ENCODE measurements at regions not wholly inside any gene's neighbourhood (a gene's known extent, or its start where the extent isn't known, plus 50 kb on each side); places are given as distances from the start of the nearest gene placed in this dataset.

DNA sequence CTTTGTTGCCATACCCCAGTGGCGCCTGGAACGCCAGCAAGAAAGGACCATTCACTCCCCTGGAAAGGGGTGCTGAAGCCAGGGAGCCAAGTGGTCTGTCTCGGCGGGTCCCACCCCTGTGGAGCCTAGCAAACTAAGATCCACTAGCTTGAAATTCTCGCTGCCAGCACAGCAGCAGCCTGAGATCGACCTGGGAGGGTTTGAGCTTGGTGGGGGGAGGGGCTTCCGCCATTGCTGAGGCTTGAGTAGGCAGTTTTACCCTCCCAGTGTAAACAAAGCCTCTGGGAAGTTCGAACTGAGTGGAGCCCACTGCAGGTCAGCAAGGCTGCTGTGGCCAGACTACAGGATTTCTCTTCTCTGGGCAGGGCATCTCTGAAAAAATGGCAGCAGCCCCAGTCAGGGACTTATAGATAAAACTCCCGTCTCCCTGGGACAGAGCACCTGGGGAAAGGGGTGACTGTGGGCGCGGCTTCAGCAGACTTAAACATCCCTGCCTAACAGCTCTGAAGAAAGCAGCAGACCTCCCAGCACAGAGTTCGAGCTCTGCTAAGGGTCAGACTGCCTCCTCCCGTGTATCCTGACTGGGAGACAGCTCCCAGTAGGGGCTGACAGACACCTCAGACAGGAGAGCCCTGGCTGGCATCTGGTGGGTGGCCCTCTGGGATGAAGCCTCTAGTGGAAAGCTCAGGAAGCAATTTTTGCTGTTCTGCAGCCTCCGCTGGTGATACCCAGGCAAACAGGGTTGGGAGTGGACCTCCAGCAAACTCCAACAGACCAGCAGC is 281.1 kb upstream of the SP4 start:
- TF ChIP-seq, protein P1, sequence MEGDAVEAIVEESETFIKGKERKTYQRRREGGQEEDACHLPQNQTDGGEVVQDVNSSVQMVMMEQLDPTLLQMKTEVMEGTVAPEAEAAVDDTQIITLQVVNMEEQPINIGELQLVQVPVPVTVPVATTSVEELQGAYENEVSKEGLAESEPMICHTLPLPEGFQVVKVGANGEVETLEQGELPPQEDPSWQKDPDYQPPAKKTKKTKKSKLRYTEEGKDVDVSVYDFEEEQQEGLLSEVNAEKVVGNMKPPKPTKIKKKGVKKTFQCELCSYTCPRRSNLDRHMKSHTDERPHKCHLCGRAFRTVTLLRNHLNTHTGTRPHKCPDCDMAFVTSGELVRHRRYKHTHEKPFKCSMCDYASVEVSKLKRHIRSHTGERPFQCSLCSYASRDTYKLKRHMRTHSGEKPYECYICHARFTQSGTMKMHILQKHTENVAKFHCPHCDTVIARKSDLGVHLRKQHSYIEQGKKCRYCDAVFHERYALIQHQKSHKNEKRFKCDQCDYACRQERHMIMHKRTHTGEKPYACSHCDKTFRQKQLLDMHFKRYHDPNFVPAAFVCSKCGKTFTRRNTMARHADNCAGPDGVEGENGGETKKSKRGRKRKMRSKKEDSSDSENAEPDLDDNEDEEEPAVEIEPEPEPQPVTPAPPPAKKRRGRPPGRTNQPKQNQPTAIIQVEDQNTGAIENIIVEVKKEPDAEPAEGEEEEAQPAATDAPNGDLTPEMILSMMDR (IDR thresholded peaks at IDR 0.05; ENCODE audit: insufficient read depth, low read length, poor library complexity, severe bottlenecking), result no peak
- no peak for DNase-seq (ENCODE audit: extremely low read depth, insufficient read length)
- H3K27me3 ChIP-seq (replicated peaks; ENCODE audit: control insufficient read depth, insufficient read depth, low read length), result no peaks in the 10 kb centered on the region; the same call in 1 of the 2 replicates
- H3K36me3 ChIP-seq (ENCODE audit: control insufficient read depth, insufficient read depth, low read length), result no peaks in the 10 kb centered on the region
- no peak overlapping the region for H3K4me3 ChIP-seq (replicated peaks; ENCODE audit: low read depth, low read length)

DNA sequence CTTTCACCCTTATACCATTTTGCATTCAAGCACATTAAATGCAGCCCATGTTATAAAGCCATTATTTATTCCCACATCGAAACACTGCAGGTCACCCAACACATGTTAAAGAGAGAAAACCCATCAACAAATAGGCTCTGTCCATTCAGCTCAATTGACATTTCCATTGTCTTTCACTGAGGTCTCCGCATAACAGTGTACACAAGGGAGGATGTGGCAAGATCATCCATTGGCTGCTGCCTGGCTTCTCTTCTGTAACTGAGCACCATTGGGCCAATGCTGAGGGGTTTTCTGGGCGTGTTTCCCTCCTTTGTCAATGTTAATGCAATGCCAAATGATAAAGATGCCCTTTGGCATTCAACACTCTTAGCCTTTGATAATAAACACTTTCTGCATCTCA is 278.1 kb upstream of the SP4 start:
- Histone ChIP-seq H3K4me3 (replicated peaks; ENCODE audit: low read depth, low read length) (no peak overlapping the region), H3K27me3 (replicated peaks; ENCODE audit: control insufficient read depth, insufficient read depth, low read length) (no peaks in the 10 kb centered on the region; the same call in 1 of the 2 replicates), H3K36me3 (ENCODE audit: control insufficient read depth, insufficient read depth, low read length) (no peaks in the 10 kb centered on the region)
- no peak for DNase-seq (ENCODE audit: extremely low read depth, insufficient read length)
- TF ChIP-seq, protein P1 (IDR thresholded peaks at IDR 0.05; ENCODE audit: insufficient read depth, low read length, poor library complexity, severe bottlenecking), result no peak

DNA sequence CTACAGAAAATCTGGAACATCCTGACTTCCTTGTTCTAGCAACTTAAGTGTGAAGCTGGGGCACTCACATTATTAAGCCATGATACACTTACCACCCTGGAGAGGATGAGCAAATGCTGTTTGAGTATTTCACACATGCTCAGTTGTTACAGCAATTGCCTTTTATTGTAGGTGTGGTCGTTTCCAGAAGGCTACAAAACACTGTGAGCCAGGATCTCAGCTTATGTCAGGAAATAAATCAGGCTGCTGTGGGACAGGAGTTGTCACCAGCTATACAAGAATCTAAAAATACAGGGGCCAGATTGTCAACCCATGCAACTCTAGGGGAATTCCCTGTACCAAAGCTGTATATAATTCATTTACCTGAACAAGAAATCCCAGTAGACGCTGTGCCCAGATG is 273.3 kb upstream of the SP4 start:
- no peak overlapping the region for H3K4me3 ChIP-seq (replicated peaks; ENCODE audit: low read depth, low read length)
- no peaks in the 10 kb centered on the region for H3K36me3 ChIP-seq (ENCODE audit: control insufficient read depth, insufficient read depth, low read length)
- no peaks in the 10 kb centered on the region for H3K27me3 ChIP-seq (replicated peaks; ENCODE audit: control insufficient read depth, insufficient read depth, low read length)
- no peak for DNase-seq (ENCODE audit: extremely low read depth, insufficient read length)
- TF ChIP-seq, protein P1 (IDR thresholded peaks at IDR 0.05; ENCODE audit: insufficient read depth, low read length, poor library complexity, severe bottlenecking), result no peak

DNA sequence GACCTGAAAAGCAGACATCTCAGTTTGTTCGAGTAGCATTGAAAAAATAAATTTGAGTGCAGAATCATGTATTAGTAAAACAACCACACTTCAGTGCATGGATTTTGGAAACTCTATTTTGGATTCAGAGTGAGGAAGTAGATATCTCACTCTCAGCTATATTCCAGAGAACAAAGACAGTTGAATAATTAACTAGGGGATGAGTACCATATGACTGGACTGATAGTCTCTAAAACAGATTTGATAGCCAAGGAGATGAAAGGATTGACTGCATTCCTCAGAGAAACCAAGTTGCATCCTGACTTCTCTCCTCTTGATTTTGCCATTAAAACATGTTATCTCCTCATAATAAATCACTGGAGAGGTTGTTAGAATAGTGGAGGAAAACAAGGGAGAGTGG is 268.4 kb upstream of the SP4 start:
- TF ChIP-seq, protein P1 (IDR thresholded peaks at IDR 0.05; ENCODE audit: insufficient read depth, low read length, poor library complexity, severe bottlenecking), result no peak
- no peak overlapping the region for H3K4me3 ChIP-seq (replicated peaks; ENCODE audit: low read depth, low read length)
- no peaks in the 10 kb centered on the region for H3K27me3 ChIP-seq (replicated peaks; ENCODE audit: control insufficient read depth, insufficient read depth, low read length)
- no peak for DNase-seq (ENCODE audit: extremely low read depth, insufficient read length)
- no peaks in the 10 kb centered on the region for H3K36me3 ChIP-seq (ENCODE audit: control insufficient read depth, insufficient read depth, low read length)

DNA sequence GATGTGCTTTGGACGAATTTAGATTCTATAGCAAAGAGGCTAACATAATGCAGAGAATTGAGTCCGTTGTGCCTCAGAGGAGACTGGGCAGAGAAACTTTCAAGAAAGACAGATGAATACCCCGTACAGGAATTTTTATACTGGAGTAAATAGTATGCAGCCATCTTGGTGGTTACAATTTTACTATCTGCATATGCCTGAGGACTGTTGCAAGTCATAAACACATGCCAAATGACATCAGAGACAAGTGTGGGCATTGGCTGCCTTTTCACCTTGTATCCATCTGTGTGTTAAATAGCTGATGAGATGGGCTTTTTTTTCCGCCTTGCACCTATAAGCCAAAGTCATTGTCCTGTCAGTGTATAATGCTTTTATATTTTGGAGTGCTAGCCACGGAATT is 267.5 kb upstream of the SP4 start:
- H3K27me3 ChIP-seq (replicated peaks; ENCODE audit: control insufficient read depth, insufficient read depth, low read length), result no peaks in the 10 kb centered on the region
- H3K36me3 ChIP-seq (ENCODE audit: control insufficient read depth, insufficient read depth, low read length), result no peaks in the 10 kb centered on the region
- DNase-seq (ENCODE audit: extremely low read depth, insufficient read length), result no peak
- TF ChIP-seq, protein P1 (IDR thresholded peaks at IDR 0.05; ENCODE audit: insufficient read depth, low read length, poor library complexity, severe bottlenecking), result no peak
- no peak overlapping the region for H3K4me3 ChIP-seq (replicated peaks; ENCODE audit: low read depth, low read length)
